Transverse colon (tissue), 4 donors: ENCODE measurements at regions not wholly inside any gene's neighbourhood (a gene's known extent, or its start where the extent isn't known, plus 50 kb on each side); places are given as distances from the start of the nearest gene placed in this dataset.

ENCODE experiments used
- DNase-seq: peaks from one replicate; pipeline ENCODE4 v3.0.0-alpha.2; 2019
- H3K27ac ChIP-seq, 4 donors: fragments of 200-600 bp; sonication (generic); 2 replicates each; pipeline ENCODE4 v1.5.1; 2016 to 2018; ENCODE audit warnings: inconsistent platforms in 4 of 4
- H3K27me3 ChIP-seq: fragments of 200-600 bp; sonication (generic); 2 replicates; pipeline ENCODE4 v1.5.1; 2017; ENCODE audit warnings: inconsistent platforms
- H3K36me3 ChIP-seq, 4 donors: fragments of 200-600 bp; sonication (generic); 2 replicates each; pipeline ENCODE4 v1.5.1; 2017 to 2019; ENCODE audit warnings: inconsistent platforms in 4 of 4
- H3K4me1 ChIP-seq, 4 donors: fragments of 200-600 bp; sonication (generic); 2 replicates each; pipeline ENCODE4 v1.5.1; 2017 to 2020; ENCODE audit warnings: inconsistent platforms in 4 of 4
- H3K4me3 ChIP-seq, 4 donors: fragments of 200-600 bp; sonication (generic); 1 replicate in 1 of 4; 2 replicates in 3 of 4; pipeline versions ENCODE4 v1.5.1 to v1.6.1; 2017 to 2019; ENCODE audit warnings: inconsistent platforms in 4 of 4
- H3K9me3 ChIP-seq, 2 donors: fragments of 200-600 bp; sonication (generic); 2 replicates each; pipeline ENCODE4 v1.5.1; 2017 to 2019; ENCODE audit warnings: inconsistent platforms in 2 of 2
- CTCF ChIP-seq, 5 experiments: fragments of 200-600 bp in 3 of 5; fragments of 450-650 bp in 2 of 5; sonication (generic) in 3 of 5; IDR thresholded peaks; 1 replicate in 2 of 5; 2 replicates in 3 of 5; pipeline ENCODE4 v1.5.1; 2016 to 2017; ENCODE audit warnings: antibody characterized with exemption in 5 of 5, inconsistent platforms in 3 of 5, mild to moderate bottlenecking in 2 of 5, moderate library complexity in 1 of 5
- EP300 ChIP-seq: sonication (generic); formaldehyde crosslinking; IDR thresholded peaks from one replicate; pipeline ENCODE4 v1.6.1; 2017; ENCODE audit warnings: antibody characterized with exemption, low read depth
- POLR2A ChIP-seq: fragments of 450-650 bp; IDR thresholded peaks from one replicate; pipeline ENCODE4 v1.6.1; 2016; ENCODE audit warnings: antibody characterized with exemption, mild to moderate bottlenecking, moderate library complexity
- POLR2AphosphoS5 ChIP-seq, 3 donors: sonication (generic); formaldehyde crosslinking; IDR thresholded peaks; one replicate each; pipeline ENCODE4 v1.6.1; 2016; ENCODE audit warnings: antibody characterized with exemption in 3 of 3
- WGBS, 2 donors: methylation state at CpG; one replicate each; pipeline ENCODE4 v1.1.5; 2018; ENCODE audit warnings: low coverage in 1 of 2; 5-methylcytosine and 5-hydroxymethylcytosine counted together
- in situ Hi-C, 4 donors: fragments of 200-750 bp; cut with MboI; loops; one replicate each; pipeline versions ENCODE4 v1.15.0 to v1.15.1; 2017; ENCODE audit warnings: low sequenced_read_pairs in 3 of 4, low pct_ligation_motif_present in 1 of 4, low pct_unique_long_range_greater_than_20kb in 1 of 4
- intact Hi-C: fragments of 100-400 bp; cut with DNase I; formaldehyde crosslinking; loops from one replicate; pipeline ENCODE4 v1.15.1; 2023; ENCODE audit warnings: low total_unique reads

DNA sequence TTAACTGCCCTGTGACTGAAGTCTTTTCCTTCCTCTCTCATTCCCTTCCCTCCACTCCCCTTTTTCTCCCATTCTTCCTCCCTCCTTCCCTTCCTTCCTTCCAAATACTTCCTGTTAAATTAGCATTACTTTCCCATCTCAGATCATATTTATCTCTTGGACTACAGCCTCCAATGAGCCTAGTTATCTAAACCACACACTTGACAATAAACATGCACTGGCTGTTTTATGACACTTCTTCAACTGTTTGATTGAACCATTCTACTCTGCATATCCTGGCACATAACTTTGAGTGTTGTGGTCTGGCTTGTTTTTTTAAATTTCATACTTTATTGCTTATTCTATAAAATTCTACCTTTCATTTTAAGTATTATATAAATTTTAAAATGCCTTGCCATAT is 1860.8 kb upstream of the LRRTM1 start:
- Histone ChIP-seq H3K36me3 (no peaks in the 10 kb centered on the region), H3K4me3 (no peak overlapping the region), H3K27me3 (no peaks in the 10 kb centered on the region), H3K27ac (no peak overlapping the region), H3K9me3 (no peaks in the 10 kb centered on the region), H3K4me1 (peaks cover 0 to 10% (median 0%) of the 10 kb centered on the region in 4 donors)
- TF ChIP-seq POLR2A, result no peak
- in situ Hi-C loops (no loop called here), intact Hi-C loops (no loop called here)
- no peak for DNase-seq

DNA sequence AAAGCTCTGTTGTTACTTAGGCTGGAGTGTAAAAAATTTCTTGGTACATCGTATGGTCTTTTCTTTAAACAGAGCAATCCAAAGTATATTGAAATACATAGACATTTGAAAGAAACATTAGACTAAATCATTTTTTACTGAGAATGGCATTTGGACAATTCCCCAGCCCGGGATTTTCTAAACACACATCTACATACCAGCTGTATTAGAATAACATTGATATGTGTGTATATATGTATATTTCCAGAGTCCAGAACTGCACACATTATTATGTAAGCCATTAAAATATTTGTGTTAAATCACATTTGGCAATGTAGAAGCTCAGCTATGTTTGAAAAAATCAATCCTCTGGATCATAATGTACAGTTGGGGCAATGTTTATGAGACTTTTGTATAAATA is 1853.6 kb upstream of the LRRTM1 start:
- H3K27me3 ChIP-seq, result no peaks in the 10 kb centered on the region
- no peaks in the 10 kb centered on the region for H3K9me3 ChIP-seq
- 64 to 78% methylated on average over 2 of the region's 2 CpGs for WGBS, 2 donors
- TF ChIP-seq POLR2AphosphoS5 (IDR thresholded peaks at IDR 0.05), result no peak
- no peak for TF ChIP-seq CTCF (IDR thresholded peaks at IDR 0.05)
- no peak for TF ChIP-seq POLR2A
- no peak for TF ChIP-seq EP300
- no peak overlapping the region for H3K4me3 ChIP-seq
- H3K4me1 ChIP-seq, result peaks cover 0 to 8% (median 0%) of the 10 kb centered on the region in 4 donors
- DNase-seq, result no peak
- in situ Hi-C loops (no loop called here), intact Hi-C loops (loop anchor here (5.0 kb wide), 1 partner anchor 531 kb away; no protein-coding TSS in a partner anchor)
- H3K27ac ChIP-seq, result no peak overlapping the region
- H3K36me3 ChIP-seq, result no peaks in the 10 kb centered on the region

DNA sequence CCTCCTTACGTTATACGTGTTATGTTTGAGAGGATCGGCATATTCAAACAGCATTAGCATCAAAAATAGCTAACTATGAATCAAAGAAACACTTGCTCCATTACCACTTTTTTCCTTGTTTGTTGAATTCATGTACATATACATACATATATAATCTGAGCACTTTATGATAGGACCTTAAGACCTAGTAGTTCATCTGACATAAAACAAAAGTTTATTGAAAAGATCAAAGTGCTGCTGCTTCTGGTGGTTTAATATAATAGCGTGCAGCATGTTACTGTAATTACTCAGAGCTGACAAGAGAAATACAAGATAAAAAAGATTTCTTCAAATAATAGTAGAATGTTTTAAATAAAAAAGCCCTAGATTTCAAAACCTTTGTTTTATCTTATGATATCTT is 1850.9 kb upstream of the LRRTM1 start:
- no peak overlapping the region for H3K4me3 ChIP-seq
- H3K4me1 ChIP-seq, result peaks cover 0 to 8% (median 0%) of the 10 kb centered on the region in 4 donors
- no peak overlapping the region for H3K27ac ChIP-seq
- intact Hi-C loops, result loop anchor here (5.0 kb wide), 1 partner anchor 528 kb away; no protein-coding TSS in a partner anchor
- TF ChIP-seq POLR2A (no peak), CTCF (IDR thresholded peaks at IDR 0.05) (no peak), POLR2AphosphoS5 (IDR thresholded peaks at IDR 0.05) (no peak)
- no peaks in the 10 kb centered on the region for H3K9me3 ChIP-seq
- H3K36me3 ChIP-seq, result no peaks in the 10 kb centered on the region
- in situ Hi-C loops, result no loop called here
- no peaks in the 10 kb centered on the region for H3K27me3 ChIP-seq
- no peak for DNase-seq
- 37 to 43% methylated on average over 4 of the region's 4 CpGs for WGBS, 2 donors

GRCh38 chr2:82143343-82143742 is 1838.8 kb upstream of the LRRTM1 start:
- in situ Hi-C loops, result no loop called here
- H3K4me1 ChIP-seq, result peaks cover 7 to 20% (median 12%) of the 10 kb centered on the region in 4 donors
- DNase-seq, result no peak

More at GRCh38 chr2:82143343-82143742, 1838.8 kb upstream of the LRRTM1 start:
- H3K4me3 ChIP-seq, result no peak overlapping the region
- H3K36me3 ChIP-seq, result no peaks in the 10 kb centered on the region
- no peak overlapping the region for H3K27ac ChIP-seq
- no peaks in the 10 kb centered on the region for H3K27me3 ChIP-seq
- TF ChIP-seq CTCF (IDR thresholded peaks at IDR 0.05) (no peak), POLR2A (no peak), EP300 (no peak), POLR2AphosphoS5 (IDR thresholded peaks at IDR 0.05) (no peak)
- intact Hi-C loops, result no loop called here
- no peaks in the 10 kb centered on the region for H3K9me3 ChIP-seq
